ENCODE measurements at regions not wholly inside any gene's neighbourhood (a gene's known extent, or its start where the extent isn't known, plus 50 kb on each side); places are given as distances from the start of the nearest gene placed in this dataset.

DNA sequence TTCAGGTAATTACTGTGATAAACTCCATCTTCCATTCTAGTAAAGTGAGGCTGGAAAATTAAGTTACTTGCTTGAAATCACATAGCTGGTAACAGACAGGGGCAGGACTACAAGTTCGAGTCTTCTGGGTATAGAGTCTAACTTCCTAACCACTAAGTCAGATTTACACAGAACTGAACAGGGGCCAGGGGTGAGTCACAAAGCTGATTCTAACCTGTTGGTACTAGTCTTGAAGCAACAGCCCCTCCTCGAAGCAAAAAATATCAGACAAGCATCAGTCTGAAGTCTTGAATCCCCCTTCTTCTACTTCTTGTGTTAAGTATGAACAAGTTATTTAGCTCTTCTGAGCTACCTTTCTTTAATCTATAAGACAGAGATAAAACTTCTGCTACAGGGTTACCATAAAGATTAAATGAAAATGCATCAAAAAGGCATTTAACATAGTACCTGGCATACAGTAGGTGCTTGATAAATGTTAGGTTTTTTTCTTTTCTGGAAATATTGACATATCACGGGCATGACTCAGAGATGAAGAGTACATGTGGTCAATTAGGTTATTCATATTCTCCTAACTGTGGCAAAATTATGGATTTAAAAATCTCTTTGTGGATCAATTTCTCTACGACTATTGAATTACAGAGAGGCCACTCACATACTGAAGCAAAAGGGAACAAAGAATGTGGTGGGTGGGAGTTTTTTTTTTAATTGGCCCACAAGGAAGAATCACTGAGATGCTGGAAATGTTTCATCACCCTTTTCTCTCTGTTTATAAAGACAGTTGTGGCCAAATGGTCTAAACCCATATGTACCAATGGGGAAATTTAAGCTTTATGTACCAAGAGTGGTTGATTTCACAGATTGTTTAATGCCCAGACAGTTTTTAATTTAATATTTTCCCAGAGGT lies 266.9 kb upstream of the DYNLRB2 start:
- DNase-seq = no peak
- intact Hi-C loops (cut with DNase I) = loop anchor here in 1 of 10 donors (2.0 kb wide), 1 partner anchor 71 kb away; no protein-coding TSS in a partner anchor
- no peak for ATAC-seq
- Histone ChIP-seq H3K9me3 (no peaks in the 10 kb centered on the region), H3K27ac (no peak overlapping the region), H3K27me3 (no peaks in the 10 kb centered on the region), H3K4me1 (no peaks in the 10 kb centered on the region), H3K36me3 (no peaks in the 10 kb centered on the region), H3K4me3 (no peak overlapping the region)
- TF ChIP-seq POLR2A (IDR thresholded peaks at IDR 0.05) (no peak), CTCF (IDR thresholded peaks at IDR 0.05) (no peak)
- WGBS, 4 donors = 77 to 83% (median 79%) methylated on average over 4 of the region's 4 CpGs

DNA sequence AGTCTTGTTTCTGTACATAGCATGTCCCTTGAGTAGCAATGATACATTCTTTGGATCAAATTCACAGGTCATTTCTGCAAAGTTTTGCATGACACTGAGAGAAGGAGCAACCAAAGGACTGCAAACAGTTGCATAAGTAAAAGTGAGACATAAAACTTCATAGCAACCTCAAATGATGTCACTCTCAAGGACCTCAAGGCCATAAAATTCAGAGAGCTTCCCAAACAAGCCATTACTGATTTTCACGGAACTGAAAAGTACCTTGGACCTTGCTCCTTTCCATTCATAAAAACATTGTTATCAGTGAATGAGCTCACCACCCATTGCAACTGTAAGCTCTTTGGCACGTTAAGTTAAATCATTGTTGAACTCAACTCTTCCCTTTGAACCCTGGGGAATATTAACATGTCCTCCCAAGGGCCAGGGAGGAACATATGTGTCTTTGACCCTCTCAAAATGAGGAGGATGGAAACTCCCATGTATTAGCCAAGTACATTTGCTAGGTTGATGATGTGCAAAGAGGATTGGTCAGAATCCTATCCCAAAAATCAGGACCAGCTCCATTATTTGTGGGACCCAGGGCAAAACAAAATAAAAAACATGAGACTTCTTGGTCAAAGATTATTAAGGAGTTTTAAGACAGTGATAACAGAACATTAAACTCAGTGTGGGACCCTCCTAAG lies 275.0 kb upstream of the DYNLRB2 start:
- DNase-seq = no peak
- no peak for ATAC-seq
- peaks cover 0 to 8% (median 0%) of the 10 kb centered on the region in 9 donors for H3K27me3 ChIP-seq
- H3K4me1 ChIP-seq = no peaks in the 10 kb centered on the region
- no peak overlapping the region for H3K4me3 ChIP-seq
- TF ChIP-seq POLR2A (IDR thresholded peaks at IDR 0.05) = no peak
- no peak for TF ChIP-seq CTCF (IDR thresholded peaks at IDR 0.05)
- H3K27ac ChIP-seq = no peak overlapping the region
- no peaks in the 10 kb centered on the region for H3K36me3 ChIP-seq
- intact Hi-C loops (cut with DNase I) = no loop called here
- WGBS, 4 donors = 38 to 68% (median 61%) methylated on average over 2 of the region's 2 CpGs
- H3K9me3 ChIP-seq = no peaks in the 10 kb centered on the region

DNA sequence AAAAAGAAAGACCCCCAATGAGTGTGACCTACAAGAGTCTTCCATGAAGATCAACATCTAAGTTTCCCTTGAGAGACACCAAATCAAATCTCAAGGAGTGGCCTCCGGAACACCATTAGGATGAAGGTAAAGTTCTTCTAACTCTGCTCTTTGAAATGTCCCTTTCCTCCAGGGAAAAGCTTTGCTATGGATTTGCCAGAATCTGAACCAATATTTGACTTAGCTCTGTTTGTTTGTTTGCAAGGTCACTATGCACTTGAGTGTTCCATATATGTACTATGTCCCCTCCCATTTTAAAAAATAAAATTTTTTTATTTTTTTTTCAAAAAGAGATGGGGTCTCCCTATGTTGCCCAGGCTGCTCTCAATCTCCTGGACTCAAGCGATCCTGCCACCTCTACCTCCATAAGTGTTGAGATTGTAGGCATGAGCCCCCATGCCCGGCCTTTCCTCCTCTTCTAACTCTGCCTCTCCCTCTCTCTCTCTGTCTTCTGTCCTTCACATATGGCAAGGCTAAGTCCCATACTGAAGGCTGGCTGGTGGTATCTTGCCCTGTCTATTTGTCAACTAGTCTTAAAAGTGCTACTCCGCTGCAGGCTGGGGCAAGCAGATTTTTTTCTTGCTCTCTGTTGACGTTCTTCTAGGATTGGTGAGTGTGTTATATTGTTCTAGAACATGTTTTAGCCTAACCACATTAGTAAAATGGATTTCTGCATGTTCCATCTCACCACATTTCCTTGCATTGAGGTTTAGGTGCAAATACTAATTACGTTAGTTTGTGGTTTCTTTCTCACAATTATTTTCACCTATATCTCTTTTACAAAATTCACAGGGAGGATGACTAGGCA lies 276.7 kb upstream of the DYNLRB2 start:
- ATAC-seq (no peak), DNase-seq (no peak)
- TF ChIP-seq CTCF (IDR thresholded peaks at IDR 0.05) (no peak), POLR2A (IDR thresholded peaks at IDR 0.05) (no peak)
- Histone ChIP-seq H3K4me1 (no peaks in the 10 kb centered on the region), H3K27ac (no peak overlapping the region), H3K36me3 (no peaks in the 10 kb centered on the region), H3K4me3 (no peak overlapping the region), H3K9me3 (no peaks in the 10 kb centered on the region), H3K27me3 (peaks cover 0 to 8% (median 0%) of the 10 kb centered on the region in 9 donors)
- 86 to 91% (median 87%) methylated on average over 6 of the region's 6 CpGs for WGBS, 4 donors
- intact Hi-C loops (cut with DNase I) = no loop called here
